K562 (cell line): ENCODE measurements at regions not wholly inside any gene's neighbourhood (a gene's known extent, or its start where the extent isn't known, plus 50 kb on each side); places are given as distances from the start of the nearest gene placed in this dataset.

ENCODE experiments used
- ATAC-seq: fragments of 200-7000 bp; cut with Tn5 transposase; 3 replicates; pipeline ENCODE4 v1.9.1; 2020; ENCODE audit warnings: moderate library complexity
- BruUV-seq: library from RNA; stranded (reverse); fragments of 400-500 nt; replicated peaks from 2 replicates; lab custom pipeline; 2021; lab: Mats Ljungman, UMichigan
- CTCF ChIA-PET: fragments of 300-600 bp; formaldehyde crosslinking; extraction: SDS; loops from one replicate; lab custom pipeline; 2021; ENCODE audit warnings: low intra/inter-chr PET ratio; lab: Yijun Ruan, JAX
- POLR2A ChIA-PET: fragments of 300-600, 350-650 bp; sonication (Branson Sonifier 250); formaldehyde crosslinking; extraction: SDS; loops from one replicate; lab custom pipeline; 2021; ENCODE audit warnings: antibody characterized with exemption, inconsistent platforms; lab: Yijun Ruan, JAX
- DNase-seq, 4 experiments: peaks; one replicate each; pipeline versions ENCODE4 v3.0.0 to v3.0.0-alpha.2; 2011 to 2018; ENCODE audit warnings: low spot score in 3 of 4, mixed read lengths in 3 of 4; ENCODE audit errors: extremely low read depth in 1 of 4
- FAIRE-seq: peaks from 2 replicates; lab custom pipeline; 2011; peaks lifted over from hg19 to GRCh38; lab: Jason Lieb, UNC
- H2AFZ ChIP-seq: 2 replicates; pipeline ENCODE4 v1.6.0; 2011; ENCODE audit warnings: low read depth, low read length, control low read depth, inconsistent platforms
- H3K27ac ChIP-seq: fragments of 200-600 bp; 3 replicates; pipeline ENCODE4 v1.8.0; 2011; ENCODE audit warnings: low read depth, mild to moderate bottlenecking, control low read depth, inconsistent platforms, low read length, moderate library complexity, mixed read lengths; ENCODE audit errors: extremely low read depth
- H3K27me3 ChIP-seq, 2 experiments: fragments of 300-600 bp in 1 of 2; 2 replicates in 1 of 2; 3 replicates in 1 of 2; pipeline versions ENCODE4 v1.6.0 to v1.8.0; 2011; ENCODE audit warnings: inconsistent platforms in 2 of 2, low read length in 2 of 2, mild to moderate bottlenecking in 1 of 2, mixed read lengths in 1 of 2, moderate library complexity in 1 of 2; ENCODE audit not compliant: control insufficient read depth in 2 of 2, insufficient read depth in 2 of 2
- H3K36me3 ChIP-seq: fragments of 300-600 bp; 3 replicates; pipeline ENCODE4 v1.8.0; 2011; ENCODE audit warnings: mild to moderate bottlenecking, low read length, inconsistent platforms; ENCODE audit not compliant: control insufficient read depth, insufficient read depth
- H3K4me1 ChIP-seq, 2 experiments: fragments of 200-600 bp in 1 of 2; replicated peaks in 1 of 2; 2 replicates in 1 of 2; 3 replicates in 1 of 2; pipeline versions ENCODE4 v1.5.1 to v1.8.0; 2011; ENCODE audit warnings: inconsistent platforms in 2 of 2, low read length in 2 of 2, mild to moderate bottlenecking in 1 of 2, mixed read lengths in 1 of 2, moderate library complexity in 1 of 2; ENCODE audit not compliant: control insufficient read depth in 2 of 2, insufficient read depth in 2 of 2
- H3K4me2 ChIP-seq: 2 replicates; pipeline ENCODE4 v1.6.1; 2011; ENCODE audit warnings: low read length, control low read depth, inconsistent platforms, mixed read lengths; ENCODE audit not compliant: insufficient read depth
- H3K4me3 ChIP-seq: fragments of 200-600 bp; sonication (generic), shearing (Covaris generic); 2 replicates; pipeline ENCODE4 v1.5.1; 2016; ENCODE audit warnings: control low read depth, inconsistent platforms
- H3K79me2 ChIP-seq: fragments of 200-600 bp; 3 replicates; pipeline ENCODE4 v1.8.0; 2011; ENCODE audit warnings: low read length, inconsistent platforms; ENCODE audit not compliant: control insufficient read depth, insufficient read depth
- H3K9ac ChIP-seq, 2 experiments: 2 replicates each; pipeline versions ENCODE4 v1.6.0 to v1.6.1; 2011; ENCODE audit warnings: low read depth in 2 of 2, low read length in 2 of 2, control low read depth in 1 of 2, inconsistent platforms in 1 of 2, mild to moderate bottlenecking in 1 of 2, mixed read lengths in 1 of 2; ENCODE audit not compliant: insufficient read depth in 1 of 2
- H3K9me1 ChIP-seq: one replicate; pipeline ENCODE4 v1.6.0; 2011; ENCODE audit warnings: inconsistent platforms, mild to moderate bottlenecking, low read length, moderate library complexity; ENCODE audit not compliant: control insufficient read depth, insufficient read depth
- H3K9me3 ChIP-seq: replicated peaks from 2 replicates; pipeline ENCODE4 v1.5.1; 2011; ENCODE audit warnings: low read depth, low read length, inconsistent platforms; ENCODE audit not compliant: control insufficient read depth, insufficient read depth
- H4K20me1 ChIP-seq: replicated peaks from 2 replicates; pipeline ENCODE4 v1.6.1; 2011; ENCODE audit warnings: low read length, inconsistent platforms, mixed read lengths; ENCODE audit not compliant: control insufficient read depth, insufficient read depth
- ARID4B ChIP-seq: sonication (generic); formaldehyde crosslinking; IDR thresholded peaks from 2 replicates; pipeline ENCODE4 v1.8.0; 2022; ENCODE audit warnings: mild to moderate bottlenecking, missing genetic modification reagents
- CREB1 ChIP-seq, 2 experiments: sonication (generic) in 1 of 2; formaldehyde crosslinking in 1 of 2; IDR thresholded peaks; 2 replicates each; pipeline versions ENCODE4 v1.6.1 to v1.8.0; 2012 to 2022; ENCODE audit warnings: inconsistent platforms in 1 of 2, mild to moderate bottlenecking in 1 of 2, missing genetic modification reagents in 1 of 2, moderate library complexity in 1 of 2
- ELF2 ChIP-seq: fragments of 250-450 bp; sonication (Bioruptor Pico); IDR thresholded peaks from 2 replicates; pipeline ENCODE4 v1.5.0; 2021; ENCODE audit warnings: mild to moderate bottlenecking
- NONO ChIP-seq, 2 experiments: fragments of 200-400 bp in 1 of 2; fragments of 450-650 bp in 1 of 2; formaldehyde crosslinking in 1 of 2; IDR thresholded peaks; 2 replicates each; pipeline ENCODE4 v1.6.1; 2017; ENCODE audit warnings: low read depth in 2 of 2, mild to moderate bottlenecking in 2 of 2, moderate library complexity in 2 of 2, low read length in 1 of 2
- TGIF2 ChIP-seq: sonication (generic); formaldehyde crosslinking; IDR thresholded peaks from 2 replicates; pipeline ENCODE4 v1.8.1; 2022; ENCODE audit warnings: mild to moderate bottlenecking, missing genetic modification reagents, moderate library complexity
- YY1 ChIP-seq, 3 experiments: IDR thresholded peaks; 2 replicates each; pipeline ENCODE4 v1.6.1; 2011; ENCODE audit warnings: low read length in 2 of 3, mild to moderate bottlenecking in 2 of 3, moderate library complexity in 2 of 3, borderline replicate concordance in 1 of 3, control low read depth in 1 of 3, low read depth in 1 of 3; ENCODE audit not compliant: insufficient read depth in 3 of 3, insufficient replicate concordance in 2 of 3, control insufficient read depth in 1 of 3, insufficient read length in 1 of 3; ENCODE audit errors: extremely low read depth in 1 of 3
- ZBTB49 ChIP-seq: sonication (generic); formaldehyde crosslinking; IDR thresholded peaks from 2 replicates; pipeline ENCODE4 v1.8.0; 2022; ENCODE audit warnings: missing genetic modification reagents, mild to moderate bottlenecking, borderline replicate concordance
- ZNF124 ChIP-seq: sonication (generic); formaldehyde crosslinking; IDR thresholded peaks from 2 replicates; pipeline ENCODE4 v1.8.1; 2022; ENCODE audit warnings: missing genetic modification reagents
- ZNF830 ChIP-seq: fragments of 250-450 bp; sonication (Bioruptor Pico); IDR thresholded peaks from 2 replicates; pipeline ENCODE4 v1.5.0; 2021; ENCODE audit warnings: mild to moderate bottlenecking
- in situ Hi-C: fragments of 300-500 bp; cut with MboI; formaldehyde crosslinking; loops from 4 replicates; pipeline ENCODE4 v1.15.0; 2018; ENCODE audit warnings: inconsistent platforms, mixed read lengths
- intact Hi-C: fragments of 100-400 bp; cut with micrococcal nuclease; formaldehyde crosslinking; loops from 2 replicates; pipeline ENCODE4 v1.14.2; 2022
- TF ChIP-seq, protein P1 (sequence below): sonication (generic); formaldehyde crosslinking; IDR thresholded peaks from 2 replicates; pipeline ENCODE4 v1.9.0; 2022; ENCODE audit warnings: mild to moderate bottlenecking, missing genetic modification reagents

GRCh38 chr9:79264511-79265355, 307.0 kb upstream of the TLE4 start (continued):
- no peak for TF ChIP-seq ZBTB49

GRCh38 chr9:79266986-79267385, 304.8 kb upstream of the TLE4 start:
- no peak for ATAC-seq
- intact Hi-C loops, result no loop called here
- Histone ChIP-seq H3K4me2 (no peak overlapping the region), H2AFZ (no peak overlapping the region), H3K27me3 (no peaks in the 10 kb centered on the region), H3K36me3 (no peaks in the 10 kb centered on the region), H3K79me2 (no peaks in the 10 kb centered on the region), H3K9me3 (no peaks in the 10 kb centered on the region), H3K4me3 (no peak overlapping the region), H3K27ac (no peak overlapping the region), H3K9me1 (no peaks in the 10 kb centered on the region), H4K20me1 (no peaks in the 10 kb centered on the region), H3K9ac (no peak overlapping the region), H3K4me1 (no peaks in the 10 kb centered on the region)
- POLR2A ChIA-PET, result no interaction called here
- FAIRE-seq, result no peak
- in situ Hi-C loops, result no loop called here
- no TSS peak for BruUV-seq
- CTCF ChIA-PET, result no interaction called here
- no peak for TF ChIP-seq TGIF2 (CRISPR knock-in tag)
- TF ChIP-seq, protein P1, sequence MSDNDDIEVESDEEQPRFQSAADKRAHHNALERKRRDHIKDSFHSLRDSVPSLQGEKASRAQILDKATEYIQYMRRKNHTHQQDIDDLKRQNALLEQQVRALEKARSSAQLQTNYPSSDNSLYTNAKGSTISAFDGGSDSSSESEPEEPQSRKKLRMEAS (CRISPR knock-in tag), result no peak
- no peak for TF ChIP-seq ZNF124
- TF ChIP-seq ARID4B (CRISPR knock-in tag), result no peak
- TF ChIP-seq YY1 (IDR thresholded peaks at IDR 0.05; ENCODE audit: borderline replicate concordance in 1 of 3, control insufficient read depth in 1 of 3, extremely low read depth in 1 of 3, insufficient read depth in 3 of 3, insufficient read length in 1 of 3, insufficient replicate concordance in 2 of 3, low read depth in 1 of 3, low read length in 2 of 3), result no peak
- TF ChIP-seq ZNF830 (CRISPR knock-in tag), result no peak
- TF ChIP-seq NONO (IDR thresholded peaks at IDR 0.05; ENCODE audit: low read depth in 2 of 2, low read length in 1 of 2), result no peak
- TF ChIP-seq CREB1 (IDR thresholded peaks at IDR 0.05), result no peak
- no peak for TF ChIP-seq CREB1 (CRISPR knock-in tag; IDR thresholded peaks at IDR 0.05)
- no peak for TF ChIP-seq ELF2 (CRISPR knock-in tag)
- no peak for DNase-seq
